Cardiac muscle cell (in vitro differentiated cells and primary cell): ENCODE measurements at regions not wholly inside any gene's neighbourhood (a gene's known extent, or its start where the extent isn't known, plus 50 kb on each side); places are given as distances from the start of the nearest gene placed in this dataset.

Source experiments
- DNase-seq, 2 donors: peaks; one replicate each; pipeline versions ENCODE4 v3.0.0 to v3.0.0-alpha.2; 2010 to 2017; ENCODE audit warnings: low read depth in 1 of 2, low spot score in 1 of 2
- H3K27ac ChIP-seq: fragments of 200-600 bp; sonication (generic); 2 replicates; pipeline ENCODE4 v1.5.1; 2016
- H3K27me3 ChIP-seq: fragments of 200-600 bp; sonication (generic); 2 replicates; pipeline ENCODE4 v1.6.0; 2016; ENCODE audit warnings: control low read depth
- H3K36me3 ChIP-seq: fragments of 200-600 bp; sonication (generic); 2 replicates; pipeline ENCODE4 v1.5.1; 2016; ENCODE audit warnings: control low read depth
- H3K4me1 ChIP-seq: fragments of 200-600 bp; sonication (generic); 2 replicates; pipeline ENCODE4 v1.8.1; 2017; ENCODE audit warnings: low read depth, mild to moderate bottlenecking, mixed run types
- H3K4me3 ChIP-seq: fragments of 200-600 bp; sonication (generic); 2 replicates; pipeline ENCODE4 v1.5.1; 2016; ENCODE audit warnings: mild to moderate bottlenecking
- H3K9me3 ChIP-seq: fragments of 200-600 bp; sonication (generic); 2 replicates; pipeline ENCODE4 v1.5.1; 2017; ENCODE audit warnings: low read depth, mild to moderate bottlenecking, control low read depth
- CTCF ChIP-seq: IDR thresholded peaks from 2 replicates; pipeline ENCODE4 v1.5.1; 2012; ENCODE audit warnings: low read depth, mild to moderate bottlenecking, low read length

- Histone ChIP-seq H3K4me3 (no peak overlapping the region), H3K4me1 (no peaks in the 10 kb centered on the region), H3K36me3 (no peaks in the 10 kb centered on the region), H3K9me3 (no peaks in the 10 kb centered on the region), H3K27me3 (no peaks in the 10 kb centered on the region), H3K27ac (no peak overlapping the region)
- no peak for TF ChIP-seq CTCF
- no peak for DNase-seq
Observed at GRCh38 chr1:194300776-194301175, 1114.4 kb upstream of the B3GALT2 start.

GRCh38 chr1:194300340-194300739, 1113.9 kb upstream of the B3GALT2 start:
- H3K4me3 ChIP-seq = no peak overlapping the region
- H3K36me3 ChIP-seq = no peaks in the 10 kb centered on the region
- H3K27ac ChIP-seq = no peak overlapping the region
- DNase-seq = no peak
- TF ChIP-seq CTCF = no peak
- H3K9me3 ChIP-seq = no peaks in the 10 kb centered on the region
- H3K4me1 ChIP-seq = no peaks in the 10 kb centered on the region
- no peaks in the 10 kb centered on the region for H3K27me3 ChIP-seq

- Histone ChIP-seq H3K4me3 (no peak overlapping the region), H3K4me1 (no peaks in the 10 kb centered on the region), H3K36me3 (no peaks in the 10 kb centered on the region), H3K27ac (no peak overlapping the region), H3K9me3 (no peaks in the 10 kb centered on the region), H3K27me3 (no peaks in the 10 kb centered on the region)
- no peak for TF ChIP-seq CTCF
- DNase-seq = no peak
Observed at GRCh38 chr1:194298007-194298598, 1111.7 kb upstream of the B3GALT2 start.

GRCh38 chr1:194297094-194297493, 1110.7 kb upstream of the B3GALT2 start:
- no peak for TF ChIP-seq CTCF
- no peak overlapping the region for H3K27ac ChIP-seq
- no peaks in the 10 kb centered on the region for H3K27me3 ChIP-seq
- DNase-seq = no peak
- H3K4me3 ChIP-seq = no peak overlapping the region
- H3K4me1 ChIP-seq = no peaks in the 10 kb centered on the region
- no peaks in the 10 kb centered on the region for H3K36me3 ChIP-seq
- no peaks in the 10 kb centered on the region for H3K9me3 ChIP-seq

- H3K9me3 ChIP-seq = no peaks in the 10 kb centered on the region
- DNase-seq = no peak
- H3K27me3 ChIP-seq = no peaks in the 10 kb centered on the region
Observed at GRCh38 chr1:194296201-194296600, 1109.8 kb upstream of the B3GALT2 start.

More at GRCh38 chr1:194296201-194296600, 1109.8 kb upstream of the B3GALT2 start:
- no peak overlapping the region for H3K27ac ChIP-seq
- H3K4me1 ChIP-seq = no peaks in the 10 kb centered on the region
- no peak overlapping the region for H3K4me3 ChIP-seq
- no peaks in the 10 kb centered on the region for H3K36me3 ChIP-seq
- TF ChIP-seq CTCF = no peak
